WTC11 (cell line): ENCODE measurements at regions not wholly inside any gene's neighbourhood (a gene's known extent, or its start where the extent isn't known, plus 50 kb on each side); places are given as distances from the start of the nearest gene placed in this dataset.

Experiments
- ESRRA ChIP-seq: sonication (generic); formaldehyde crosslinking; IDR thresholded peaks from 2 replicates; pipeline ENCODE4 v1.8.1; 2022; ENCODE audit warnings: mild to moderate bottlenecking, missing genetic modification reagents, borderline replicate concordance
- IRF2 ChIP-seq: sonication (generic); formaldehyde crosslinking; IDR thresholded peaks from 2 replicates; pipeline ENCODE4 v1.8.0; 2022; ENCODE audit warnings: low read depth, missing genetic modification reagents, borderline replicate concordance
- ZNF281 ChIP-seq: sonication (generic); formaldehyde crosslinking; IDR thresholded peaks from 2 replicates; pipeline ENCODE4 v1.8.0; 2023; ENCODE audit warnings: mild to moderate bottlenecking, missing genetic modification reagents

- TF ChIP-seq ZNF281: no peak
- no peak for TF ChIP-seq IRF2
- no peak for TF ChIP-seq ESRRA (CRISPR knock-in tag)
Observed at GRCh38 chr4:62269918-62270317, 1069.8 kb downstream of the ADGRL3 start.
